ENCODE measurements at regions not wholly inside any gene's neighbourhood (a gene's known extent, or its start where the extent isn't known, plus 50 kb on each side); places are given as distances from the start of the nearest gene placed in this dataset.
"Not testable (repeated sequence)": the region's sequence is repeated elsewhere in the genome, so short reads cannot be mapped to it uniquely, and the experiment has no call there.

- DNase-seq = not testable (repeated sequence)
These were observed 61.2 kb upstream of the ZNF322 start for GRCh38 chr6:26720663-26721218.

- DNase-seq = not testable (repeated sequence)
These were observed 70.6 kb upstream of the ZNF322 start for GRCh38 chr6:26730019-26730766.

GRCh38 chr6:26734776-26735472 lies 75.4 kb upstream of the ZNF322 start:
- not testable (repeated sequence) for DNase-seq

GRCh38 chr6:26739811-26740210 lies 80.3 kb upstream of the ZNF322 start:
- no peak for DNase-seq

- DNase-seq = peak; percentile 6
These were observed 83.7 kb upstream of the ZNF322 start for GRCh38 chr6:26743157-26743821.

GRCh38 chr6:26743941-26744699 lies 84.6 kb upstream of the ZNF322 start:
- DNase-seq = no peak

- not testable (repeated sequence) for DNase-seq
These were observed 85.3 kb upstream of the ZNF322 start for GRCh38 chr6:26744837-26745282.

- not testable (repeated sequence) for DNase-seq
These were observed 86.4 kb upstream of the ZNF322 start for GRCh38 chr6:26745964-26746363.

- not testable (repeated sequence) for DNase-seq
These were observed 89.7 kb upstream of the ZNF322 start for GRCh38 chr6:26749126-26749758.

GRCh38 chr6:26749759-26750126 lies 90.2 kb upstream of the ZNF322 start:
- DNase-seq = not testable (repeated sequence)

GRCh38 chr6:26754212-26754611 lies 94.7 kb upstream of the ZNF322 start:
- no peak for DNase-seq

- not testable (repeated sequence) for DNase-seq
These were observed 95.3 kb upstream of the ZNF322 start for GRCh38 chr6:26754801-26755200.

GRCh38 chr6:26756067-26756805 lies 96.7 kb upstream of the ZNF322 start:
- DNase-seq = not testable (repeated sequence)

GRCh38 chr6:26766203-26766902 lies 106.8 kb upstream of the ZNF322 start:
- not testable (repeated sequence) for DNase-seq

GRCh38 chr6:26770941-26771666 lies 111.6 kb upstream of the ZNF322 start:
- DNase-seq = not testable (repeated sequence)

- DNase-seq = not testable (repeated sequence)
These were observed 113.9 kb upstream of the ZNF322 start for GRCh38 chr6:26773414-26773813.

- DNase-seq = not testable (repeated sequence)
These were observed 121.0 kb upstream of the ZNF322 start for GRCh38 chr6:26780563-26780962.

- not testable (repeated sequence) for DNase-seq
These were observed 136.1 kb upstream of the ZNF322 start for GRCh38 chr6:26795474-26796307.
